GM12891 (cell line): ENCODE measurements at regions not wholly inside any gene's neighbourhood (a gene's known extent, or its start where the extent isn't known, plus 50 kb on each side); places are given as distances from the start of the nearest gene placed in this dataset.

Experiments used
- PAX5 ChIP-seq: IDR thresholded peaks from 2 replicates; pipeline ENCODE4 v1.6.1; 2011; ENCODE audit warnings: low read length, moderate library complexity, mild to moderate bottlenecking; ENCODE audit not compliant: insufficient read depth, severe bottlenecking
- POLR2A ChIP-seq: IDR thresholded peaks from 2 replicates; pipeline ENCODE4 v1.6.1; 2011; ENCODE audit warnings: low read depth, low read length, control low read depth
- POLR2AphosphoS5 ChIP-seq: IDR thresholded peaks from 2 replicates; pipeline ENCODE4 v1.6.1; 2011; ENCODE audit warnings: low read depth, low read length, control low read depth
- SPI1 ChIP-seq: IDR thresholded peaks from 2 replicates; pipeline ENCODE4 v1.6.1; 2011; ENCODE audit warnings: low read depth, low read length, control low read depth
- TAF1 ChIP-seq: IDR thresholded peaks from 2 replicates; pipeline ENCODE4 v1.6.1; 2011; ENCODE audit warnings: low read depth, low read length, control low read depth

DNA sequence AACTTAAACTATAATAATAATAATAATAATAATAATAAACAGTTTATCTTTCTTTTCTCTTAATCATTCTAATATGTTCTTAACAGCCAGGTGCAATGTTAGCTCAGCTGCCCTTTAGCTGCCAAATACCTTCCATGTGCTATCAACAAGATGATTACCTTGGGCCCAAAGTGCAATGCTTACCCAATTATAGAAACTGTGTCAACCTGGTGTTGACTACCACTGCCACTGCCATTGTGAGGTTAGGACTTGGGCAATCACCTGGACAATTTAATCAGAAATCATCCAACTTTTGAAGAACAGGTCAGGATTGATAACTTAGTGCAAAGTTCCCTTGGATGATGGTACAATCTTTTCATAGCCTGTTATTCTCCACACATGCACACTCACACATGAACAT is 371.8 kb upstream of the SALL1 start:
- TF ChIP-seq POLR2AphosphoS5 (no peak), TAF1 (no peak), POLR2A (no peak), PAX5 (no peak), SPI1 (no peak)
